ENCODE measurements at regions not wholly inside any gene's neighbourhood (a gene's known extent, or its start where the extent isn't known, plus 50 kb on each side); places are given as distances from the start of the nearest gene placed in this dataset.

GRCh38 chr4:160493206-160493605 is 1390.3 kb downstream of the RAPGEF2 start:
- TF ChIP-seq CEBPB (IDR thresholded peaks at IDR 0.05; ENCODE audit: low read depth), result no peak
- TF ChIP-seq CTCF (IDR thresholded peaks at IDR 0.05 in 2 of 3, conservative IDR thresholded peaks at IDR 0.05 in 1 of 3; ENCODE audit: borderline replicate concordance in 1 of 3, insufficient read depth in 1 of 3, low read depth in 2 of 3, low read length in 2 of 3), result no peak
- TF ChIP-seq POLR2AphosphoS5 (IDR thresholded peaks at IDR 0.05; ENCODE audit: low read depth, low read length), result no peak
- no peak for TF ChIP-seq CBX3 (IDR thresholded peaks at IDR 0.05; ENCODE audit: low read depth)
- TF ChIP-seq POLR2A (IDR thresholded peaks at IDR 0.05; ENCODE audit: borderline replicate concordance, extremely low read depth, insufficient read depth, insufficient read length), result no peak
- TF ChIP-seq TCF7L2 (IDR thresholded peaks at IDR 0.05; ENCODE audit: borderline replicate concordance, extremely low read depth, insufficient read depth, insufficient read length), result no peak
- no peak for TF ChIP-seq MAX (IDR thresholded peaks at IDR 0.05)

Data from HCT116 (cell line).